ENCODE measurements at regions not wholly inside any gene's neighbourhood (a gene's known extent, or its start where the extent isn't known, plus 50 kb on each side); places are given as distances from the start of the nearest gene placed in this dataset.

GRCh38 chr21:41582866-41583265, 74.9 kb upstream of the TMPRSS2 start:
- H3K27ac ChIP-seq, result peak overlapping the region; percentile 96
- no peak for TF ChIP-seq CTCF (conservative IDR thresholded peaks at IDR 0.05)

- H3K27ac ChIP-seq, result peak overlapping the region; percentile 96
- TF ChIP-seq CTCF (conservative IDR thresholded peaks at IDR 0.05), result no peak
Measured at GRCh38 chr21:41582298-41582840, 74.4 kb upstream of the TMPRSS2 start.

- peak overlapping the region; percentile 96 for H3K27ac ChIP-seq
- 0 out of 2 replicates have a peak, but pooled peaks have one; percentile 20 for TF ChIP-seq CTCF (conservative IDR thresholded peaks at IDR 0.05)
Measured at GRCh38 chr21:41581592-41582228, 73.8 kb upstream of the TMPRSS2 start.

GRCh38 chr21:41580758-41581554, 73.0 kb upstream of the TMPRSS2 start:
- peak overlapping the region; percentile 96 for H3K27ac ChIP-seq
- TF ChIP-seq CTCF (conservative IDR thresholded peaks at IDR 0.05), result no peak

- peak overlapping the region; percentile 96 for H3K27ac ChIP-seq
- TF ChIP-seq CTCF (conservative IDR thresholded peaks at IDR 0.05), result no peak
Measured at GRCh38 chr21:41579692-41580091, 71.7 kb upstream of the TMPRSS2 start.

GRCh38 chr21:41578716-41579115, 70.8 kb upstream of the TMPRSS2 start:
- TF ChIP-seq CTCF (conservative IDR thresholded peaks at IDR 0.05), result peak; percentile 24; the same call in 1 of the 2 replicates
- peak overlapping the region; percentile 96 for H3K27ac ChIP-seq

- H3K27ac ChIP-seq, result peak overlapping the region; percentile 96
- TF ChIP-seq CTCF (conservative IDR thresholded peaks at IDR 0.05), result no peak
Measured at GRCh38 chr21:41578083-41578482, 70.1 kb upstream of the TMPRSS2 start.

All from VCaP (cell line).